Smooth muscle cell (in vitro differentiated cells): ENCODE measurements at regions not wholly inside any gene's neighbourhood (a gene's known extent, or its start where the extent isn't known, plus 50 kb on each side); places are given as distances from the start of the nearest gene placed in this dataset.

Experiments
- DNase-seq: peaks from one replicate; lab custom pipeline; 2025; ENCODE audit not compliant: unreplicated experiment; lab: John Stamatoyannopoulos, UW
- H2AFZ ChIP-seq: fragments of 200-600 bp; sonication (generic); 2 replicates; pipeline ENCODE4 v1.6.0; 2016; ENCODE audit warnings: antibody characterized with exemption, low read depth, mild to moderate bottlenecking
- H3F3A ChIP-seq: fragments of 200-600 bp; sonication (generic); 2 replicates; pipeline ENCODE4 v1.6.0; 2017; ENCODE audit warnings: antibody characterized with exemption, low read depth
- H3K27ac ChIP-seq: fragments of 200-600 bp; sonication (generic); 2 replicates; pipeline ENCODE4 v1.5.1; 2016; ENCODE audit warnings: low read depth, mild to moderate bottlenecking
- H3K27me3 ChIP-seq: fragments of 200-600 bp; sonication (generic); 2 replicates; pipeline ENCODE4 v1.6.1; 2016; ENCODE audit warnings: low read depth, mild to moderate bottlenecking
- H3K36me3 ChIP-seq: fragments of 200-600 bp; sonication (generic); 2 replicates; pipeline ENCODE4 v1.5.1; 2016; ENCODE audit warnings: low read depth
- H3K4me1 ChIP-seq: fragments of 200-600 bp; sonication (generic); 2 replicates; pipeline ENCODE4 v1.5.1; 2016; ENCODE audit warnings: low read depth
- H3K4me2 ChIP-seq: fragments of 200-600 bp; sonication (generic); 2 replicates; pipeline ENCODE4 v1.6.0; 2016; ENCODE audit warnings: mild to moderate bottlenecking
- H3K4me3 ChIP-seq: fragments of 200-600 bp; sonication (generic); 2 replicates; pipeline ENCODE4 v1.5.1; 2016; ENCODE audit warnings: mild to moderate bottlenecking
- H3K79me2 ChIP-seq: fragments of 200-600 bp; sonication (generic); 2 replicates; pipeline ENCODE4 v1.6.0; 2016; ENCODE audit warnings: low read depth, mild to moderate bottlenecking
- H3K9ac ChIP-seq: fragments of 200-600 bp; sonication (generic); 2 replicates; pipeline ENCODE4 v1.6.0; 2016; ENCODE audit warnings: low read depth
- H3K9me3 ChIP-seq: fragments of 200-600 bp; sonication (generic); replicated peaks from 2 replicates; pipeline ENCODE4 v1.5.1; 2016; ENCODE audit warnings: low read depth
- H4K20me1 ChIP-seq: fragments of 200-600 bp; sonication (generic); 2 replicates; pipeline ENCODE4 v1.6.0; 2016; ENCODE audit warnings: low read depth
- WGBS: methylation state at CpG from one replicate; pipeline ENCODE4 v1.1.7; 2016; ENCODE audit warnings: low lambda C conversion rate; 5-methylcytosine and 5-hydroxymethylcytosine counted together
- TF ChIP-seq, protein P1 (sequence below): fragments of 200-600 bp; sonication (generic); IDR thresholded peaks from 2 replicates; pipeline ENCODE4 v1.5.1; 2017; ENCODE audit warnings: borderline replicate concordance, mild to moderate bottlenecking, antibody characterized with exemption; ENCODE audit not compliant: insufficient read depth, poor library complexity, severe bottlenecking

DNA sequence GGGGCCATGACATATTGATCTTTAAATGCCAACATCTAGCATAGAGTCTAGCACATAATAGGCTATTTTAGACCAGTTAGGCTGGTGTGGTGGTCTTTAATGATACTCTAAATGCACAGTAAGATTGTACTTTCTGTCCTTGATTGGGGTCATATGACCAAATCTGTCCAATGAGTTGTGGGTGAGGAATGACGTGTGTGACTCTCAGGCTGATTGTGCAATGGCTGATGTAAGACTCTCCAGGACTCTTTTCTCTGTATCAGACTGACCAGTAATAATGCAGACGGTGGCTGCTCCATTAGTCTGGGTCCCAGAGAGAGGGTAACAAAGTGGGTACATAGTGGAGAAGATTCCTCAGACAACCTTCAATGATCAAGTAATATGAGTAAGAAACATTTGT, 541.6 kb upstream of the CAMK1G start:
- 77% methylated on average over 2 of the region's 2 CpGs for WGBS
- DNase-seq, result no peak
- H4K20me1 ChIP-seq, result no peaks in the 10 kb centered on the region

DNA sequence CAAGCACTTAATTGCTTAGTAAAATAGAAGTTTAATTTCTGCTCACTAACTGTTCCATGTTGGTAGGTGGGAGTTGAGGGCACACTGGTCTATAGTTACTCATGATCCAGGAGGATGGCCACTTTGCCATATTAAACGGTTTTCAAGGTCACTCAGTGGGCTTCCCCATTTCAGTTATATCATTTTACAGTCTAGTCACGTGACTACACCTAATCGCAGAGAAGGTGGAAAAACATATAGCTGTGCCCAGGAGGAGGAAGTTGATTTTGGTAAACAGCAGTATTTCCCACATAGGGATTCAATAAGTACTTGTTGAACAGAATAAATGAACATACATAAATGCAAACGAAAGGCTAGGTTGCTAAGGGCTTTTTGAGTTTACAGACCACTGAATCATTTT, 541.1 kb upstream of the CAMK1G start:
- Histone ChIP-seq H3K36me3 (no peaks in the 10 kb centered on the region), H4K20me1 (no peaks in the 10 kb centered on the region), H3F3A (peaks cover 3% of the 10 kb centered on the region), H3K9me3 (no peaks in the 10 kb centered on the region), H3K27ac (no peak overlapping the region), H3K79me2 (no peaks in the 10 kb centered on the region), H2AFZ (no peak overlapping the region), H3K9ac (no peak overlapping the region), H3K4me1 (no peaks in the 10 kb centered on the region), H3K4me2 (no peak overlapping the region), H3K4me3 (no peak overlapping the region), H3K27me3 (no peaks in the 10 kb centered on the region)
- WGBS, result 91% methylated on average over 4 of the region's 4 CpGs
- TF ChIP-seq, protein P1, sequence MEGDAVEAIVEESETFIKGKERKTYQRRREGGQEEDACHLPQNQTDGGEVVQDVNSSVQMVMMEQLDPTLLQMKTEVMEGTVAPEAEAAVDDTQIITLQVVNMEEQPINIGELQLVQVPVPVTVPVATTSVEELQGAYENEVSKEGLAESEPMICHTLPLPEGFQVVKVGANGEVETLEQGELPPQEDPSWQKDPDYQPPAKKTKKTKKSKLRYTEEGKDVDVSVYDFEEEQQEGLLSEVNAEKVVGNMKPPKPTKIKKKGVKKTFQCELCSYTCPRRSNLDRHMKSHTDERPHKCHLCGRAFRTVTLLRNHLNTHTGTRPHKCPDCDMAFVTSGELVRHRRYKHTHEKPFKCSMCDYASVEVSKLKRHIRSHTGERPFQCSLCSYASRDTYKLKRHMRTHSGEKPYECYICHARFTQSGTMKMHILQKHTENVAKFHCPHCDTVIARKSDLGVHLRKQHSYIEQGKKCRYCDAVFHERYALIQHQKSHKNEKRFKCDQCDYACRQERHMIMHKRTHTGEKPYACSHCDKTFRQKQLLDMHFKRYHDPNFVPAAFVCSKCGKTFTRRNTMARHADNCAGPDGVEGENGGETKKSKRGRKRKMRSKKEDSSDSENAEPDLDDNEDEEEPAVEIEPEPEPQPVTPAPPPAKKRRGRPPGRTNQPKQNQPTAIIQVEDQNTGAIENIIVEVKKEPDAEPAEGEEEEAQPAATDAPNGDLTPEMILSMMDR, result no peak
- no peak for DNase-seq

More for the DNA sequence above, 541.6 kb upstream of the CAMK1G start:
- Histone ChIP-seq H3K27me3 (no peaks in the 10 kb centered on the region), H3F3A (peaks cover 3% of the 10 kb centered on the region), H3K9ac (no peak overlapping the region), H3K27ac (no peak overlapping the region), H3K4me1 (no peaks in the 10 kb centered on the region), H3K36me3 (no peaks in the 10 kb centered on the region), H3K79me2 (no peaks in the 10 kb centered on the region), H3K4me2 (no peak overlapping the region), H2AFZ (no peak overlapping the region), H3K9me3 (no peaks in the 10 kb centered on the region), H3K4me3 (no peak overlapping the region)
- TF ChIP-seq, protein P1, result no peak

DNA sequence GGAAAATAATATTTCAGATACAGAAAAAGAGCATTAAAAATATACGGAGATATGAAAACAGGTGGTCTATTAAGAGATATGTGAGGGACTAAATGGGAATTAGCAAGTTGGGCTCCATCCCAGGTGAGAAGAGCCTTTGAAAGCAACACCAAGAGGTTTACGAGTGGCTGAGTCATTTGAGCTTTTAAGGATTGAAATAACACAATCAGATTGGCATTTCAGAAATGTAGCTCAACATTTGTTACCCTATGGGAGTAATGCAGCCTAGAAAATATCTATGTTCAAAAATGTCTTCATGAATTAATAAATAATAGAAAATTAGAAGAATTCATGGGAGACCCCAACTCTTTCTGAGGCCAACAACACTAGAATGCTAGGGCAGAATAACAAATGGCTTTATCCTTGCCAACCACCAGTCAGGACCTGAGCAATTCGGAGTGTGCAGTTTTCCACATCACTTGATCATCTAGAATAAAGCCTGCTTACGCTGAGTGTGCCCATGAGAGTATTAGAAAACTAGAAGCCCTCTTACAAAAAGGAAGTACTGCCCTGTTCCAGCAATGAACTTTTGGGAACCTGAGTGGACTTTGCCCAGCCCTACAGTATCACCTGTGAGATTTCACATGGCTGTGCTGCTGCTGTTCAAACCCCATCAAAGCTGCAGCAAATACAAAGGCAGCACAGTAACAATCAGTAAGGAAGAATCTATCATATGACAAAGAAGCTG, 538.0 kb upstream of the CAMK1G start:
- DNase-seq, result no peak
- Histone ChIP-seq H3K9me3 (no peaks in the 10 kb centered on the region), H3K4me3 (no peak overlapping the region), H3K36me3 (no peaks in the 10 kb centered on the region), H3K27ac (no peak overlapping the region), H2AFZ (no peak overlapping the region), H3K4me1 (peaks cover 11% of the 10 kb centered on the region), H3K79me2 (no peaks in the 10 kb centered on the region), H3K9ac (no peak overlapping the region), H3K27me3 (no peaks in the 10 kb centered on the region), H3K4me2 (no peak overlapping the region), H4K20me1 (no peaks in the 10 kb centered on the region), H3F3A (no peaks in the 10 kb centered on the region)
- TF ChIP-seq, protein P1, result no peak
- 79% methylated on average over 4 of the region's 4 CpGs for WGBS

DNA sequence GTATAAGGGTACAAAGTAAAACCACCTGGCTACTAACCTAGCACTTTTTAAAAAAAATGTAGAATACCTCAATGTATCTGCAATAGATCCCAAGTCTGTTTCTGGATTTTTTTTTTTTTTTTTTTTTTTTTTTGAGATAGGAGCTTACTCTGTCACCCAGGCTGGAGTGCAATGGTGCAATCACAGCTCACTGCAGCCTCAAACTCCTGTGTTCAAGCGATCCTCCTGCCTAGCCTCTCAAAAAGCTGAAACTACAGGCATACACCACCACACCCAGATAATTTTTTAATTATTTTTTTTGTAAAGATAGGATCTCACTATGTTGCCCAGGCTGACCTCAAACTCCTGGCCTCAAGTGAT, 537.5 kb upstream of the CAMK1G start:
- Histone ChIP-seq H3F3A (no peaks in the 10 kb centered on the region), H2AFZ (no peak overlapping the region), H3K4me1 (peaks cover 11% of the 10 kb centered on the region), H3K79me2 (no peaks in the 10 kb centered on the region), H3K27ac (no peak overlapping the region), H3K4me2 (no peak overlapping the region), H3K9me3 (no peaks in the 10 kb centered on the region), H3K9ac (no peak overlapping the region), H3K4me3 (no peak overlapping the region), H3K36me3 (no peaks in the 10 kb centered on the region), H3K27me3 (no peaks in the 10 kb centered on the region), H4K20me1 (no peaks in the 10 kb centered on the region)
- no peak for DNase-seq
- WGBS, result 92% methylated on average over 1 of the region's 1 CpG
- TF ChIP-seq, protein P1, result no peak
